AG04450 (cell line): ENCODE measurements at regions not wholly inside any gene's neighbourhood (a gene's known extent, or its start where the extent isn't known, plus 50 kb on each side); places are given as distances from the start of the nearest gene placed in this dataset.
"Not testable (repeated sequence)": the region's sequence is repeated elsewhere in the genome, so short reads cannot be mapped to it uniquely, and the experiment has no call there.

Experiments
- CTCF ChIA-PET: fragments of 300-600, 350-600 bp; formaldehyde crosslinking; extraction: SDS; loops from one replicate; lab custom pipeline; 2022; ENCODE audit warnings: antibody characterized with exemption, inconsistent platforms; lab: Charles Lee
- POLR2A ChIA-PET: fragments of 350-600 bp; formaldehyde crosslinking; extraction: SDS; loops from one replicate; lab custom pipeline; 2021; ENCODE audit warnings: antibody characterized with exemption, inconsistent platforms; lab: Yijun Ruan, JAX
- DNase-seq: peaks from one replicate; pipeline ENCODE4 v3.0.0-alpha.2; 2011; ENCODE audit warnings: low read depth, low spot score
- H3K27ac ChIP-seq: one replicate; pipeline ENCODE4 v1.5.1; 2012; ENCODE audit warnings: low read depth, low read length, control low read depth
- H3K27me3 ChIP-seq: one replicate; pipeline ENCODE4 v1.6.0; 2012; ENCODE audit warnings: low read length; ENCODE audit not compliant: control insufficient read depth, insufficient read depth
- H3K4me3 ChIP-seq: 2 replicates; pipeline ENCODE4 v1.5.1; 2011; ENCODE audit warnings: mild to moderate bottlenecking, low read depth, low read length, control low read depth
- H3K9me3 ChIP-seq: 2 replicates; pipeline ENCODE4 v1.5.1; 2012; ENCODE audit warnings: low read length; ENCODE audit not compliant: control insufficient read depth, insufficient read depth
- TF ChIP-seq, protein P1 (sequence below): IDR thresholded peaks from 2 replicates; pipeline ENCODE4 v1.5.1; 2011; ENCODE audit warnings: low read depth, low read length, control low read depth, inconsistent platforms

DNA sequence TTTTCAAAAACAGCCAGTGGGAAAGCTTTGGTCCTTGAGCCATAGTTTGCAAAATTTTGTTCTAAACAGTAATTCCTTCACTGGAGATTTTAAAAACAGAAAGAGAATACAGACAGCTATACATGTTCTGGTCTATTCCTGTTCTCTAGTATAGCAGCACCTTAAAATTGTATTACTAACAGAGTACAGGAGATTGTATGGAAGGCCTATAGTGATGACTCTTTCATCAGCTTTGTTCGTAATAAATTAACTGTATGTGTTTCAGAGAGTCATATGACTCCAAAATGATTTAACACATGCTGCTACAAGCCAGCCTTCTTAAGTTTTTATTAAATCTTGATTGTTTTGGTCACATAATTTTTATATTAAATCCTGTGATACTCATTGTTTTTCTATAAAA is 1124.6 kb upstream of the FAM98A start:
- H3K4me3 ChIP-seq, result no peak overlapping the region
- CTCF ChIA-PET, result no interaction called here
- no peak overlapping the region for H3K27ac ChIP-seq
- POLR2A ChIA-PET, result no interaction called here
- no peaks in the 10 kb centered on the region for H3K27me3 ChIP-seq
- peaks cover 17% of the 10 kb centered on the region for H3K9me3 ChIP-seq
- TF ChIP-seq, protein P1, sequence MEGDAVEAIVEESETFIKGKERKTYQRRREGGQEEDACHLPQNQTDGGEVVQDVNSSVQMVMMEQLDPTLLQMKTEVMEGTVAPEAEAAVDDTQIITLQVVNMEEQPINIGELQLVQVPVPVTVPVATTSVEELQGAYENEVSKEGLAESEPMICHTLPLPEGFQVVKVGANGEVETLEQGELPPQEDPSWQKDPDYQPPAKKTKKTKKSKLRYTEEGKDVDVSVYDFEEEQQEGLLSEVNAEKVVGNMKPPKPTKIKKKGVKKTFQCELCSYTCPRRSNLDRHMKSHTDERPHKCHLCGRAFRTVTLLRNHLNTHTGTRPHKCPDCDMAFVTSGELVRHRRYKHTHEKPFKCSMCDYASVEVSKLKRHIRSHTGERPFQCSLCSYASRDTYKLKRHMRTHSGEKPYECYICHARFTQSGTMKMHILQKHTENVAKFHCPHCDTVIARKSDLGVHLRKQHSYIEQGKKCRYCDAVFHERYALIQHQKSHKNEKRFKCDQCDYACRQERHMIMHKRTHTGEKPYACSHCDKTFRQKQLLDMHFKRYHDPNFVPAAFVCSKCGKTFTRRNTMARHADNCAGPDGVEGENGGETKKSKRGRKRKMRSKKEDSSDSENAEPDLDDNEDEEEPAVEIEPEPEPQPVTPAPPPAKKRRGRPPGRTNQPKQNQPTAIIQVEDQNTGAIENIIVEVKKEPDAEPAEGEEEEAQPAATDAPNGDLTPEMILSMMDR, result no peak
- no peak for DNase-seq

DNA sequence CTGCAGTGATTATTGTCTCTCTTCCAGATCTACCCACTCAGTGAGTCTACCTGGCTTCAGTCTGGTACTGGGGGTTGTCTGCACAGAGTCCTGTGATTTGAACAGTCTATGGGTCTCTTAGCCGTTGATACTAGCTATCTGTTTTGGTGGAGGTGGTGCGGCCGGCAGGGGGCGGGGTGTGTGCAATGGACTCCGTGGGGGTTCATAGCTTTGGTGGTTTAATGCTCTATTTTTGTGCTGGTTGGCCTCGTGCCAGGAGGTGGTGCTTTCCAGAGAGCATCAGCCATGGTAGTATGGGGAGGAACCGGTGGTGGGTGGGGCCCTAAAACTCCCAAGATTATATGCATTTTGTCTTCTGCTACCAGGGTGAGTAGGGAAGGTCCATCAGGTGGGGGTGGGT is 1120.1 kb upstream of the FAM98A start:
- ChIA-PET POLR2A (no interaction called here), CTCF (no interaction called here)
- Histone ChIP-seq H3K4me3 (no peak overlapping the region), H3K9me3 (peaks cover 17% of the 10 kb centered on the region), H3K27me3 (no peaks in the 10 kb centered on the region), H3K27ac (no peak overlapping the region)
- no peak for DNase-seq
- TF ChIP-seq, protein P1, result no peak

DNA sequence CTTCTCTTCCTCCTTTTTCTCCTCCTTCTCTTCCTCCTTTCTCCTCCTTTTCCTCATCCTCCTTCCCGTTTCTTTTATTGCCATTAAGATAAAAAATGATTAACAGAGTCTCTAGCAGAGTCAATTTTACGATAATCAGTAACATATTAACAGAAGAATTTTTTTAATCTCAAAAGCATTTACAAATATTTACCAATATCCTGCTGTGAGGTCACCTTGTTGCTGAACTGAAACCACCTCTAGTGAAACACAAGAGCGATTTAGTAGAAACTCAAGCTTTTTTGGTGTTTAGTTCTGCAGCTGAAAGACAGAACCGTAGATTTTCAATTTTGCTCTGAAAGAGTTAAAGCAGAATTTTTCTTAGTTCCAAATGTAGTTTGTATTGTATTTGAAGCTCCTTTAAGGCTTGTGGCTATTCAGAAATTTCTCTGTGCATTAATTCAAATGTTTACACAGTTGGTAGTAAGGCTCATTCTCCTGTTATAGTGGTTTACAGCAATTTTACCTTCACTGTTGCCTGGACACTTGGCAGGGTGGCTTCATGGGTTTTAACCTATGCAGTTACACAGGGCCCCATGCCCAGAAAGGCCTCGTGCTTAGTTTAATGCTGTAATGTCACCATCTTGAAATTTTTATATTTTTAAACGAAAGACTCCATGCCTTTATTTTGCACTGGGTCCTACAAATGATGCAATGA is 1106.6 kb upstream of the FAM98A start:
- TF ChIP-seq, protein P1, result no peak
- H3K27ac ChIP-seq, result no peak overlapping the region
- H3K4me3 ChIP-seq, result no peak overlapping the region
- no peak for DNase-seq
- ChIA-PET POLR2A (no interaction called here), CTCF (no interaction called here)
- H3K27me3 ChIP-seq, result no peaks in the 10 kb centered on the region
- peaks cover 4% of the 10 kb centered on the region for H3K9me3 ChIP-seq

DNA sequence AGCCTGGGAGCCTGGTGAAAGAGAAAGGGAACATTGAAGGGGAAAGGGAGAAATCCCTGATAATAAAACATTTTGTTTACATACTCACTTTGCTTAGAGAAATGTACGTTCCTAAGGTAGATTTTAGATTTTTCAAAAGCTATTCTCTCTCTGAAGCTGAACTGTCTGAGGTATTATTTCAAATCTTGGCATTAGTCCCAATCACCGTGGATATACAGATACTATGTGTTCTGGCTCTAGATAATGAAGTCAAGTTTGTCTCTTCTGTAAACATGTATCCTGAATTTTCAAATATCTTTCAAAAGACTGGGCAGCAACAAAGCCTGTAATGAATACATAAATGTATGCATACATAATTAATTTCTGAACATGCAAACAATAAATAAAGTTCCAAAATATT is 1104.2 kb upstream of the FAM98A start:
- H3K4me3 ChIP-seq, result no peak overlapping the region
- H3K27me3 ChIP-seq, result no peaks in the 10 kb centered on the region
- ChIA-PET POLR2A (no interaction called here), CTCF (no interaction called here)
- no peak overlapping the region for H3K27ac ChIP-seq
- DNase-seq, result no peak
- TF ChIP-seq, protein P1, result no peak
- H3K9me3 ChIP-seq, result peaks cover 4% of the 10 kb centered on the region

DNA sequence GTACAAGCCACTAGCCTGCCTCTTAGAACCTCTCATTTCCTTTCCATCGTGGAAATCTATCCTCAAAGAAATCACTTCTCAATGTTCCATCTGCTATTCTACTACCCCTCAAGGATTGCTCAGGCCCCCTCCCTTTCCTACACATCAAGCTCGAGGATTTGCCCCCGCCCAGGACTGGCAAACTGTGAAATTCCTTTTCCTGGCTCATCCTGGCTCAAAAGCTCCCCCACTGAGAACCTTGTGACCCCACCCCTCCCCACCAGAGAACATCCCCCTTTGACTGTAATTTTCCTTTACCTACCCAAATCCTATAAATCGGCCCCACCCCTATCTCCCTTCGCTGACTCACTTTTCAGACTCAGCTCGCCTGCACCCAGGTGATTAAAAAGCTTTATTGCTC is 1103.3 kb upstream of the FAM98A start:
- H3K9me3 ChIP-seq, H3K4me3 ChIP-seq, H3K27ac ChIP-seq, H3K27me3 ChIP-seq, CTCF ChIA-PET, POLR2A ChIA-PET, DNase-seq: not testable (repeated sequence)

DNA sequence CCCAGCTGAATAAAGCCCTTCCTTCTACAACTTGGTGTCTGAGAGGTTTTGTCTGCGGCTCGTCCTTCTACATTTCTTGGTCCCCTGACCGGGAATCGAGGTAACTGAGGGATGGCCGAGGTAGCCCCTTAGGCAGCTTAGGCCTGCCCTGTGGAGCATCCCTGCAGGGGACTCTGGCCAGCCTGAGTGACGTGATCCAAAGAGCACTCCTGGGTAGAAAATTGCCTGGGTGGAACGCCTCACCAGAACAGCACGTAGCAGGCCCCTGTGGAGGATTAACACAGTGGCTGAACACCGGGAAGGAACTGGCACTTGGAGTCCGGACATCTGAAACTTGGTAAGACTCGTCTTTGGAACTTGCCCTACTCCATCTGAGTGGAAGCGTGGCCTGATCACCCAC is 1078.5 kb upstream of the FAM98A start:
- H3K27ac ChIP-seq, H3K4me3 ChIP-seq, POLR2A ChIA-PET, CTCF ChIA-PET, DNase-seq, H3K27me3 ChIP-seq: not testable (repeated sequence)
- H3K9me3 ChIP-seq, result peaks cover 17% of the 10 kb centered on the region

DNA sequence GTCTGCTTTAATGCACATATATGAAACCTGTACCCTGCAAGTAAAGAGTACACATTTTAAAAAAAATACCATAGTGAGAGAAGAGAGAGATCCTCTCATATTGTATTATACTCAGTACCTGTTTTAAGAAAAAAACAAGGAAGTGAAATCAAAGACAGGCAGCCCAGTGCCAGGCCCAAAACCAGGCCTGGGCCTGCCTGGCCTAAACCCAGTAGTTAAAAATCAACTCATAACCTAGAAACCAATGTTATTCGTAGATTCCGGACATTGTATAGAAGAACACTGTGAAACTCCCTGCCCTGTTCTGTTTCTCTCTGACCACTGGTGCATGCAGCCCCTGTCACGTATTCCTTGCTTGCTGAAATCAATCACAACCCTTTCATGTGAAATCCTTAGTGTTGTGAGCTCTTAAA is 1078.0 kb upstream of the FAM98A start:
- H3K9me3 ChIP-seq, result peaks cover 17% of the 10 kb centered on the region
- DNase-seq, H3K4me3 ChIP-seq, H3K27ac ChIP-seq, H3K27me3 ChIP-seq, CTCF ChIA-PET, POLR2A ChIA-PET: not testable (repeated sequence)
